Retinal pigment epithelial cell (primary cell): ENCODE measurements at regions not wholly inside any gene's neighbourhood (a gene's known extent, or its start where the extent isn't known, plus 50 kb on each side); places are given as distances from the start of the nearest gene placed in this dataset.

Experiments
- DNase-seq: peaks from one replicate; pipeline ENCODE4 v3.0.0-alpha.2; 2010; ENCODE audit warnings: low read depth
- H3K4me3 ChIP-seq: 2 replicates; pipeline ENCODE4 v1.5.1; 2011; ENCODE audit warnings: mild to moderate bottlenecking, low read length, control low read depth, moderate library complexity
- CTCF ChIP-seq: conservative IDR thresholded peaks from 2 replicates; pipeline ENCODE4 v1.5.1; 2011; ENCODE audit warnings: low read depth, low read length, control low read depth, inconsistent platforms

DNA sequence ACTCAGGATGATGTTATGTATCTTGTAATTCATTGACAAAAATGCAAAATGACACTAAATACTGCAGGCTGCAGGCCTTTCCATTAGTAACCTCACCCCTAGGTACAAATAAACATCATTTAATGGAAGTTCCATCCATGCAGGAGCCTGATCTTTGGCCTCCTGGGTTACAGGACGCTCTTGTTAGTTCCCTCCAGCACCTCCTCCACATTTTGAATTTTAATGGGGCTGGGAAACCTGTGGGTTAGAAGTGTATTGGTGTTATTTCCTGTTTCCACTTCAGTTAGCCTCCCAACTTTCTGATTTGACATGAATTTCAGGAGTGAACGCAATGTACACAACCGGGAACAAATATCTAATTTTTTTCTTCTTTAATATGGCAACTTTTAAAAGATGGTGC, 237.1 kb upstream of the ARGLU1 start:
- H3K4me3 ChIP-seq = no peak overlapping the region
- no peak for DNase-seq
- no peak for TF ChIP-seq CTCF

DNA sequence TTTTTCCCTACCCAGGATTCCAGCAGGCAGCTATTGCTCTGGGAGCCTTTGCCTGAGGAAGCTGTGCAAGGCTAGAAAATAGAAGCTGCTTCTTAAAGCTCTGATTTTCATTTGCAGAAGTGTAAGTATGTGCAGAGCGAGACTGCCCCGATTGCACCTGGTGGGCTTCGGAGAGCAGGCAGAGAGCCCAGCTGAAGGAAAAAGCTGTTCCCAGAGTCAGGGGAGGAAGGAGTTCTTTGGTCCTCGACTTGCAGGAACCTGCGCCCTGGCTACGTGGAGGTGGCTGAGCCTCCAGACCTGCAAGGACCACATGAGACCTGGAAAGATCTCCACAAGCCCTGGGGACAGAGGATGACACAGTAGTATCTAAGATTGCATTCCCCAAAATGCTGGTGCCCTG, 235.0 kb upstream of the ARGLU1 start:
- no peak overlapping the region for H3K4me3 ChIP-seq
- TF ChIP-seq CTCF = no peak
- DNase-seq = no peak

GRCh38 chr13:106799781-106800335, 231.9 kb upstream of the ARGLU1 start:
- no peak for TF ChIP-seq CTCF
- no peak overlapping the region for H3K4me3 ChIP-seq
- no peak for DNase-seq

DNA sequence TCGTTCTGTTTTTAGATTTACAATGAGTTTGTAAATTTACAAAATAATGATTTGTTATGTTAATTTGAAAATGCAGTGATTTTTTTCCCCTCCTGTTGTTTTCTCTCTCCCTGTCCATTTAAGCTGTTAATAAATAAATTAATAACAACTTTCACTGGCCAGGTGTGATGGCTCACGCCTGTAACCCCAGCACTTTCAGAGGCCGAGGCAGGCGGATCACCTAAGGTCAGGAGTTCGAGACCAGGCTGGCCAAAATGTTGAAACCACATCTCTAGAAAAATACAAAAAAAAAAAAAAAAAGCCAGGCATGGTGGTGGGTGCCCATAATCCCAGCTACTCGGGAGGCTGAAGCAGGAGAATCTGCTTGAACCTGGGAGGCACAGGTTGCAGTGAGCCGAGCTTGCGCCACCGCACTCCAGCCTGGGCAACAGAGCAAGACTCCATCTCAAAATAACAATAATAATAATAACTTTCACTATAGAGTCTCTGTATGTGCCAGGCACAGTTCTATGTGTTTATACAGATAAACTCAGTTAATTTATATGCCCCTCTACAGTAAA, 229.2 kb upstream of the ARGLU1 start:
- TF ChIP-seq CTCF = no peak
- DNase-seq = no peak
- no peak overlapping the region for H3K4me3 ChIP-seq

DNA sequence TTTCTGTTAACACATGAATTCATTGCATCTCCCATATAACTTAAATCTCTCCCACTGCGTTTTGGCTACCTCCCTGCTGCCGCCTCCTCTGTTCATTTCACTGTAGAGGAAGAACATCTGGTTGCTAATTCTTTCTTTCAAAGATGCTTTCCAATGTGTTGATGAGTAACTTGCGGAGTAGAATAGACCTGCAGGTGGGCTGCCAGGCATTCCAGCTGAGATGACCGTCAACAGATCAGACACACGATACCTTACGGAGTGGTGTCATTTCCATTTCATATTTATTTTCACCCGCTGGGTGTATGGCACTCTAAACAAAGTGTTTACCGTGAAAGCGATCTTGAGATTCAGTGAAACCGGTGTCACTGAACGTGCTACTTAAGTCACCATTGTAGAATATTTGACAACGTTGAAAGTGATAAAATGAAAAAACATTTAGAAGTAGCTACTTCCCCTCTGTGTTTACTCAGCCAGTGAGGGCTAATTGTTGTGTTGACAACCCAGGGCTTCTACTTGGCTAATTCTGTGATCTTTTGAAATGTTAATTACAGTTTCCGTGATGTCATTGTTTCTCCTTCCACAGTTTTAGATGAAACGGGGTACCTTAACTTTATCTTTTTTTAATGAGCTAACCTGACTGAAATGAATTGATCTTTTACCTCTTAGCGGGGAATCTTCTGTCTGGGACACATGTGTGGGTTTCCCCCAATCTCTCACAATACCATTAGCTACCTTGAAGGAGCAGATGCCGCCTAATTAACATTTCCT, 228.5 kb upstream of the ARGLU1 start:
- DNase-seq = no peak
- no peak for TF ChIP-seq CTCF
- H3K4me3 ChIP-seq = no peak overlapping the region

DNA sequence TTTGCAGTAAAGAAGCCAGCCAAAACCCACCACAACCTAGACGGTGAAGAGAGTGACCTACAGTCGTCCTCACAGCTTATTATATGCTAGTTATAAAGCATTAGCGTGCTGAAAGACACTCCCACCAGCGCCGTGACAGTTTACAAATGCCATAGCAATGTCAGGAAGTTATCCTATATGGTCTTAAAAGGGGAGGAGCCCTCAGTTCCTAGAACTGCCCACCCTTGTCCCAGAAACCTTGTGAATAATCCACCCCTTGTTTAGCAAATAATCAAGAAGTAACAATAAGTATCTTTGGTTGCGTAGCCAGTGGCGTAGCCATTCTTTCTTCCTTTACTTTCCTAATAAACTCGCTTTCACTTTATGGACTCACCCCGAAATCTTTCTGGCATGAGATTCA, 227.9 kb upstream of the ARGLU1 start:
- no peak for DNase-seq
- no peak overlapping the region for H3K4me3 ChIP-seq
- TF ChIP-seq CTCF = no peak

DNA sequence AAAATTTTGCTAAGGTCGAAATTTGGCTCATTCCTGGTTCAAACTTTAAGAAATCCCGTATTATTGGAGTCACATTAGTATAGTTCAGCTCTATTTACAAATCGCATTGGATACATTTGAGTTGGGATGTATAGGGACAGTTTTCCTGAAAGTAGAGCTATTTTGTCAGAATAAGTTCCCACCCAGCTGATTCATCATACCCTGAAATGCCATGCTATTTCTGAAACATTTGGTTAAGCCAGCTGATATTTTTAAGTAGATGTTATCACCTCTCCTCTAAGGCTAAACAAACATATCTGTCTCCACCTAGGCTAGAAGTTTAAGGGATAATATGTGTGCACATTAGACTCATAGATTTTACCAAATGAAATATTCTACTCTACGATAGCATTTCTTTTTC, 226.2 kb upstream of the ARGLU1 start:
- no peak for TF ChIP-seq CTCF
- no peak overlapping the region for H3K4me3 ChIP-seq
- DNase-seq = no peak
